SU-DHL-6 (cell line): ENCODE measurements at regions not wholly inside any gene's neighbourhood (a gene's known extent, or its start where the extent isn't known, plus 50 kb on each side); places are given as distances from the start of the nearest gene placed in this dataset.

Source experiments
- H2AFZ ChIP-seq: fragments of 200-600 bp; sonication (generic); 2 replicates; pipeline ENCODE4 v1.6.1; 2014; ENCODE audit warnings: low read depth, mild to moderate bottlenecking, moderate library complexity, mixed read lengths, antibody characterized with exemption, low read length; ENCODE audit not compliant: severe bottlenecking
- H3F3A ChIP-seq: fragments of 200-600 bp; shearing (Covaris generic); 2 replicates; pipeline ENCODE4 v1.6.0; 2016; ENCODE audit warnings: antibody characterized with exemption, mild to moderate bottlenecking; ENCODE audit not compliant: insufficient read depth
- H3K27ac ChIP-seq: fragments of 200-600 bp; sonication (generic); 2 replicates; pipeline ENCODE4 v1.5.1; 2016; ENCODE audit warnings: low read depth, mild to moderate bottlenecking, low read length, moderate library complexity, mixed read lengths
- H3K27me3 ChIP-seq: fragments of 200-600 bp; sonication (generic), shearing (Covaris generic); 2 replicates; pipeline ENCODE4 v1.6.0; 2014; ENCODE audit warnings: mild to moderate bottlenecking, low read length
- H3K36me3 ChIP-seq: fragments of 200-600 bp; sonication (generic); 2 replicates; pipeline ENCODE4 v1.6.1; 2014; ENCODE audit warnings: mild to moderate bottlenecking, low read length, mixed read lengths
- H3K4me2 ChIP-seq: fragments of 300-600, 200-600 bp; shearing (Covaris generic), sonication (generic); 2 replicates; pipeline ENCODE4 v1.6.0; 2014; ENCODE audit warnings: low read length, low read depth, mild to moderate bottlenecking; ENCODE audit not compliant: poor library complexity, severe bottlenecking
- H3K4me3 ChIP-seq: fragments of 200-600 bp; sonication (generic); 2 replicates; pipeline ENCODE4 v1.5.1; 2014; ENCODE audit warnings: antibody characterized with exemption, low read length, mild to moderate bottlenecking, mixed read lengths; ENCODE audit not compliant: insufficient read depth, poor library complexity, severe bottlenecking
- H3K79me2 ChIP-seq: fragments of 200-600 bp; sonication (generic); 2 replicates; pipeline ENCODE4 v1.6.1; 2014; ENCODE audit warnings: mild to moderate bottlenecking, low read length, moderate library complexity; ENCODE audit not compliant: insufficient read depth
- H3K9ac ChIP-seq: fragments of 200-600 bp; sonication (generic); 2 replicates; pipeline ENCODE4 v1.7.0; 2014; ENCODE audit warnings: mild to moderate bottlenecking, low read length
- H3K9me2 ChIP-seq: fragments of 200-600 bp; sonication (generic); replicated peaks from 2 replicates; pipeline ENCODE4 v1.6.1; 2014; ENCODE audit warnings: low read length; ENCODE audit not compliant: insufficient read depth
- H3K9me3 ChIP-seq: fragments of 200-600 bp; sonication (generic); 2 replicates; pipeline ENCODE4 v1.6.1; 2014; ENCODE audit warnings: low read length, mixed read lengths; ENCODE audit not compliant: insufficient read depth
- H4K20me1 ChIP-seq: fragments of 200-600 bp; sonication (generic); 2 replicates; pipeline ENCODE4 v1.6.1; 2014; ENCODE audit warnings: low read depth, mild to moderate bottlenecking, antibody characterized with exemption, low read length, moderate library complexity, mixed read lengths
- EZH2phosphoT487 ChIP-seq: fragments of 200-600 bp; sonication (generic), shearing (Covaris generic); conservative IDR thresholded peaks from 2 replicates; pipeline ENCODE4 v1.6.1; 2018; ENCODE audit warnings: mild to moderate bottlenecking, antibody characterized with exemption, low read length, moderate library complexity, mixed read lengths
- TF ChIP-seq, protein P1 (sequence below): fragments of 200-600 bp; sonication (generic); IDR thresholded peaks from one replicate; pipeline ENCODE4 v1.5.1; 2017; ENCODE audit warnings: antibody characterized with exemption, mild to moderate bottlenecking, low read length, moderate library complexity; ENCODE audit not compliant: insufficient read depth, poor library complexity, severe bottlenecking

DNA sequence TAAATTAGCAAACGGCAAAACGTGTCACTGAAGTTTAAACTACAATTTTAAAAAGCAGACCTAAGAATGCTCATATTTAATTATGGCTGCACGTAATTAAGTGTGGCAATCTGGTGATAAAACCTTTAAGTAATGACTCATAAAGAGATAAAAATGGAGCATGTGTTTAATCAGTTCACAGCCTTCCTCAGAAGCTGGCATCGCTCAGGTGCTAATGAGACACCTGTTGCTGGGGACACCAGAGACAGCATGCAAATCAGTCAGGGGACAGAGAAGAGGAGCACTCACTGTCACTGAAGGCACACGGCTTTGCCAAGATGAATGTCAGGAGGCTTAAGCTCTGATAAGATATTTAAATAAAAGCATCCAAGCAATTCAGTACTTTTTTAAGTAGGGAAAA, 840.3 kb downstream of the GALC start:
- no peak overlapping the region for H2AFZ ChIP-seq
- no peaks in the 10 kb centered on the region for H3K27me3 ChIP-seq
- no peak overlapping the region for H3K4me3 ChIP-seq
- H3K4me2 ChIP-seq: no peak overlapping the region
- H3F3A ChIP-seq: no peaks in the 10 kb centered on the region
- no peak for TF ChIP-seq EZH2phosphoT487
- TF ChIP-seq, protein P1, sequence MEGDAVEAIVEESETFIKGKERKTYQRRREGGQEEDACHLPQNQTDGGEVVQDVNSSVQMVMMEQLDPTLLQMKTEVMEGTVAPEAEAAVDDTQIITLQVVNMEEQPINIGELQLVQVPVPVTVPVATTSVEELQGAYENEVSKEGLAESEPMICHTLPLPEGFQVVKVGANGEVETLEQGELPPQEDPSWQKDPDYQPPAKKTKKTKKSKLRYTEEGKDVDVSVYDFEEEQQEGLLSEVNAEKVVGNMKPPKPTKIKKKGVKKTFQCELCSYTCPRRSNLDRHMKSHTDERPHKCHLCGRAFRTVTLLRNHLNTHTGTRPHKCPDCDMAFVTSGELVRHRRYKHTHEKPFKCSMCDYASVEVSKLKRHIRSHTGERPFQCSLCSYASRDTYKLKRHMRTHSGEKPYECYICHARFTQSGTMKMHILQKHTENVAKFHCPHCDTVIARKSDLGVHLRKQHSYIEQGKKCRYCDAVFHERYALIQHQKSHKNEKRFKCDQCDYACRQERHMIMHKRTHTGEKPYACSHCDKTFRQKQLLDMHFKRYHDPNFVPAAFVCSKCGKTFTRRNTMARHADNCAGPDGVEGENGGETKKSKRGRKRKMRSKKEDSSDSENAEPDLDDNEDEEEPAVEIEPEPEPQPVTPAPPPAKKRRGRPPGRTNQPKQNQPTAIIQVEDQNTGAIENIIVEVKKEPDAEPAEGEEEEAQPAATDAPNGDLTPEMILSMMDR: no peak
- H3K9me2 ChIP-seq: no peaks in the 10 kb centered on the region
- H3K36me3 ChIP-seq: no peaks in the 10 kb centered on the region
- no peaks in the 10 kb centered on the region for H3K79me2 ChIP-seq
- no peak overlapping the region for H3K27ac ChIP-seq
- H3K9ac ChIP-seq: no peak overlapping the region
- H3K9me3 ChIP-seq: no peaks in the 10 kb centered on the region
- H4K20me1 ChIP-seq: no peaks in the 10 kb centered on the region

DNA sequence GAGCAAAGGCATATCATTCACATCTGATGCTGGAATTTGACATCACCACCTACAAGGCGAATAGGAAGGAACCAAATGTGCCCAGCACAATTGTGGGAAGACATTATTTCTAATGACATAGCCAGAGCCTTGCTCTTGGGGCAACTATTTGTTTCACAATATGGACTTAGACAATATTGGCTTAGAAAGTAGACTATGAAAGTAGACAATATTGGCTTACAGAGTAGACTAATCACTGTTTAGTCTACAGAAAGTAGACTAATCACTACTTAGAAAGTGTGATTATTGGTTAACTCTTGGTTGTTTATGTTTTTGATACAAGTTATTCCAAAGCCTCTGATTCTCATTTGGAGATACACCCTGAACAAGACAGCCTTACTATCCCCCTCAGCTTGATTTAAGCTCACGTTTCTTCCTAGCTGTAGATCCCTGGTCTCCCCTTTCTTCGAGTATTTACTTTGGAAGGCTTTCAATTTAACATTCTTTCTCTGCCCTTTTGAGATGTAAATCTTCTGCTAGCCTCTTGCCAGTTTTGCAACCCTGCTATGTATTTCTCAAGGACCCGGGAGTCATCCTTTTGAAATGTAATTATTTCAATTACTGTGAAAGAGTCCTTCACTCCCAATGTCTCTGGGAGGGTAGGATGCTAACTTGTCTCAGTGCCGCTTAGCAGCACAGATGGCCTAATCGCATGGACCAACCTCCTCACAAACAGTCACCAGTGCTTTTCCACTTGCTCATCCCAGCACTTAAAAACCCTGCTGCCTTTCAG, 843.2 kb downstream of the GALC start:
- H3K9ac ChIP-seq: no peak overlapping the region
- no peaks in the 10 kb centered on the region for H3K9me2 ChIP-seq
- H3F3A ChIP-seq: no peaks in the 10 kb centered on the region
- H3K27me3 ChIP-seq: no peaks in the 10 kb centered on the region
- no peaks in the 10 kb centered on the region for H3K9me3 ChIP-seq
- no peaks in the 10 kb centered on the region for H3K79me2 ChIP-seq
- H3K27ac ChIP-seq: no peak overlapping the region
- TF ChIP-seq EZH2phosphoT487: no peak
- TF ChIP-seq, protein P1: no peak
- H3K36me3 ChIP-seq: no peaks in the 10 kb centered on the region
- H3K4me3 ChIP-seq: no peak overlapping the region
- no peaks in the 10 kb centered on the region for H4K20me1 ChIP-seq
- H2AFZ ChIP-seq: no peak overlapping the region
- no peak overlapping the region for H3K4me2 ChIP-seq

DNA sequence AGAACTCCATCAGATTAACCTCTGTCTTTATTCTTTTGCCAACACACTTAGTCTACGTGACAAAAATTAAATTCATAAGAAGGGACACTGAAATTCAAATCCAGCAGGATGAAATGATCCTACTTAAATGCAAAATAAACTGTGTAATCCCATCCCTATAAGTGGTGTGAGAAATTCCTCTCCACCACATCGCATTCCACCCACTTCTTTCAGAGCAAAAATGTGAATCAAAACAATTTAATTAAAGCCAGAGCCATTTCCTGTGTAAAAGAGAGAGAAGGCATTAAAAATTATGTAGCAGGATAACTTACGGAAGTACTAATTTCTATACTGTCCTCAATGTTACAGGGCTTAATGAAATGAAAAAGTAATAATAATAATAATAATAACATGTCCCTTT, 844.3 kb downstream of the GALC start:
- H3K4me3 ChIP-seq: no peak overlapping the region
- no peaks in the 10 kb centered on the region for H3K27me3 ChIP-seq
- no peak overlapping the region for H3K27ac ChIP-seq
- H3F3A ChIP-seq: no peaks in the 10 kb centered on the region
- no peaks in the 10 kb centered on the region for H3K9me3 ChIP-seq
- no peak overlapping the region for H3K4me2 ChIP-seq
- no peak overlapping the region for H3K9ac ChIP-seq
- H2AFZ ChIP-seq: no peak overlapping the region
- no peaks in the 10 kb centered on the region for H3K79me2 ChIP-seq
- no peaks in the 10 kb centered on the region for H4K20me1 ChIP-seq
- H3K9me2 ChIP-seq: no peaks in the 10 kb centered on the region
- no peaks in the 10 kb centered on the region for H3K36me3 ChIP-seq
- TF ChIP-seq, protein P1: no peak
- TF ChIP-seq EZH2phosphoT487: no peak
